Vagina (tissue), 2 donors: ENCODE measurements at regions not wholly inside any gene's neighbourhood (a gene's known extent, or its start where the extent isn't known, plus 50 kb on each side); places are given as distances from the start of the nearest gene placed in this dataset.

Source experiments
- DNase-seq, 2 donors: peaks; one replicate each; pipeline ENCODE4 v3.0.0-alpha.2; 2017; ENCODE audit errors: extremely low spot score in 2 of 2
- H3K27ac ChIP-seq: fragments of 200-600 bp; sonication (generic); one replicate; pipeline ENCODE4 v1.5.1; 2019
- H3K27me3 ChIP-seq: fragments of 200-600 bp; sonication (generic); one replicate; pipeline ENCODE4 v1.5.1; 2019
- H3K36me3 ChIP-seq, 2 donors: fragments of 200-600 bp; sonication (generic); one replicate each; pipeline ENCODE4 v1.5.1; 2017 to 2019
- H3K4me1 ChIP-seq: fragments of 200-600 bp; sonication (generic); one replicate; pipeline ENCODE4 v1.5.1; 2019
- H3K4me3 ChIP-seq, 2 donors: fragments of 200-600 bp; sonication (generic); 1 replicate in 1 of 2; 2 replicates in 1 of 2; pipeline ENCODE4 v1.5.1; 2016 to 2019
- H3K9me3 ChIP-seq: fragments of 200-600 bp; sonication (generic); one replicate; pipeline ENCODE4 v1.5.1; 2019
- POLR2A ChIP-seq, 2 donors: fragments of 450-650 bp; IDR thresholded peaks; one replicate each; pipeline ENCODE4 v1.6.1; 2017; ENCODE audit warnings: antibody characterized with exemption in 2 of 2, mild to moderate bottlenecking in 2 of 2, moderate library complexity in 2 of 2
- POLR2AphosphoS5 ChIP-seq, 2 donors: sonication (generic); formaldehyde crosslinking; IDR thresholded peaks; one replicate each; pipeline ENCODE4 v1.9.0; 2017; ENCODE audit warnings: antibody characterized with exemption in 2 of 2, mild to moderate bottlenecking in 2 of 2, low read depth in 1 of 2; ENCODE audit not compliant: insufficient read depth in 1 of 2
- intact Hi-C: fragments of 100-400 bp; cut with DNase I; formaldehyde crosslinking; loops from one replicate; pipeline ENCODE4 v1.15.1; 2023
- TF ChIP-seq, protein P1 (sequence below), 3 experiments: fragments of 450-650 bp in 2 of 3; fragments of 200-600 bp in 1 of 3; sonication (generic) in 1 of 3; IDR thresholded peaks; one replicate each; pipeline ENCODE4 v1.5.1; 2017 to 2019; ENCODE audit warnings: antibody characterized with exemption in 3 of 3, mild to moderate bottlenecking in 2 of 3, moderate library complexity in 2 of 3

DNA sequence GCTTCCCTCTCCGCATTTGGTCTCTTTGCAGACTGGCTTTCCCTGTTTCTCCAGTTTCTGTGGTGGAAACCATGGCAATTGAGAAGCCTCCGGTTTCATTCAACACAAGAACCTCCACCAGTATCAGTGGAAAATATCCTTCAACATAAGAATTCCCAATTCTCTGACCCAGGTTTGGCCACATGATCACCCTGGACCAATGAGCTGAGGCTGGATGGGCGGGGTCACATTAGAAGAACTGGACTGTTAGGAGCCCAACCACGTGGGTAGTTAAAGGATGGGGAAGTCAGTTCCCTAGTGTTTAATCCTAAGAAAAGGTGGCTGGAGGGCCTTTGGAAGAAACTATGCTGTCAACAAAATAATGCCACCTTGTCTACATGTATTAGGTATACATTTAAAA lies 336.3 kb downstream of the DMRT2 start:
- no peak for DNase-seq
- intact Hi-C loops = no loop called here
- Histone ChIP-seq H3K27ac (no peak overlapping the region), H3K4me1 (no peaks in the 10 kb centered on the region), H3K27me3 (no peaks in the 10 kb centered on the region), H3K36me3 (no peaks in the 10 kb centered on the region), H3K9me3 (no peaks in the 10 kb centered on the region), H3K4me3 (no peak overlapping the region)
- TF ChIP-seq POLR2A (IDR thresholded peaks at IDR 0.05) = no peak
- TF ChIP-seq, protein P1, sequence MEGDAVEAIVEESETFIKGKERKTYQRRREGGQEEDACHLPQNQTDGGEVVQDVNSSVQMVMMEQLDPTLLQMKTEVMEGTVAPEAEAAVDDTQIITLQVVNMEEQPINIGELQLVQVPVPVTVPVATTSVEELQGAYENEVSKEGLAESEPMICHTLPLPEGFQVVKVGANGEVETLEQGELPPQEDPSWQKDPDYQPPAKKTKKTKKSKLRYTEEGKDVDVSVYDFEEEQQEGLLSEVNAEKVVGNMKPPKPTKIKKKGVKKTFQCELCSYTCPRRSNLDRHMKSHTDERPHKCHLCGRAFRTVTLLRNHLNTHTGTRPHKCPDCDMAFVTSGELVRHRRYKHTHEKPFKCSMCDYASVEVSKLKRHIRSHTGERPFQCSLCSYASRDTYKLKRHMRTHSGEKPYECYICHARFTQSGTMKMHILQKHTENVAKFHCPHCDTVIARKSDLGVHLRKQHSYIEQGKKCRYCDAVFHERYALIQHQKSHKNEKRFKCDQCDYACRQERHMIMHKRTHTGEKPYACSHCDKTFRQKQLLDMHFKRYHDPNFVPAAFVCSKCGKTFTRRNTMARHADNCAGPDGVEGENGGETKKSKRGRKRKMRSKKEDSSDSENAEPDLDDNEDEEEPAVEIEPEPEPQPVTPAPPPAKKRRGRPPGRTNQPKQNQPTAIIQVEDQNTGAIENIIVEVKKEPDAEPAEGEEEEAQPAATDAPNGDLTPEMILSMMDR (IDR thresholded peaks at IDR 0.05) = no peak
- TF ChIP-seq POLR2AphosphoS5 (IDR thresholded peaks at IDR 0.05; ENCODE audit: insufficient read depth in 1 of 2, low read depth in 1 of 2) = no peak

DNA sequence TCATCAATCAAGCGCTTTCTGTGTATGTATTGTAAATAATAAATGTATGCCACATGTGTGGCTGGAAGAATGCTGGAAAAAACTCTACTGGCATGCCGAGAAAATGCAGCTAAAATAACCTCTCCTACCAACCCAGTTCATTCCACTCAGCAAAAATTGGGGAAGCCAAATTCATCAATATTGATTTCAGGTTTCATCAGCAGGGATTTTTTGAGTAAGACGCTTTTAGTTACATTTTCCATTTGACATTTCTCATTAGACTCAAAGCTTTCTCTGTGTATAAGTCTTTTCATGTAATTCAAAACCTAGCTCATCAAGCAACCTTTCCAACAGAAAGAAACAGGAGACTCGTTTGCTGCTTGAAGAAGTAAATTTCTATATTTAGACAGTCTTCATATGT lies 338.1 kb downstream of the DMRT2 start:
- Histone ChIP-seq H3K9me3 (no peaks in the 10 kb centered on the region), H3K27ac (no peak overlapping the region), H3K4me1 (no peaks in the 10 kb centered on the region), H3K27me3 (no peaks in the 10 kb centered on the region), H3K36me3 (no peaks in the 10 kb centered on the region), H3K4me3 (no peak overlapping the region)
- no peak for DNase-seq
- no peak for TF ChIP-seq POLR2A (IDR thresholded peaks at IDR 0.05)
- no peak for TF ChIP-seq POLR2AphosphoS5 (IDR thresholded peaks at IDR 0.05; ENCODE audit: insufficient read depth in 1 of 2, low read depth in 1 of 2)
- TF ChIP-seq, protein P1 (IDR thresholded peaks at IDR 0.05) = no peak
- intact Hi-C loops = no loop called here

DNA sequence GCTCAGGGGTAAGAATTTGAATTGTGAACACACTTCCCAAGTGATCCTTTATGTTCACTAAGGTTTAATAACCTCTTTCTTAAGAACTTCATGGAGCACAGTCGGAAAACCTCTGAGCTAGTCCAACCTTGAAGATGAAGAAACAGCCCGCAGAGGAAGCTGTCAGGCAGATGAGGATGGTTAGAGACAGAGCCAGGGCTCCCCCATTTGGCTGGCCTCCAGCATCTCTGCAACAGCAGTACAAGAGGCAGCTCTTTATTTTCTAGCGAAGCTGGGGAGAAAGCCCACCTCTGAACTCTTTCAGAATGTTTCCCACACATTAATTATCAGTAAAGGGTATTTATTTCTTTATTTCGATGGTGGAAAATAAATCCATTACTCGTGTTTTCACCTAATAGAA lies 350.8 kb downstream of the DMRT2 start:
- H3K4me1 ChIP-seq = no peaks in the 10 kb centered on the region
- TF ChIP-seq, protein P1 (IDR thresholded peaks at IDR 0.05) = no peak
- TF ChIP-seq POLR2AphosphoS5 (IDR thresholded peaks at IDR 0.05; ENCODE audit: insufficient read depth in 1 of 2, low read depth in 1 of 2) (no peak), POLR2A (IDR thresholded peaks at IDR 0.05) (no peak)
- H3K36me3 ChIP-seq = no peaks in the 10 kb centered on the region
- H3K27ac ChIP-seq = no peak overlapping the region
- no peak for DNase-seq
- no peak overlapping the region for H3K4me3 ChIP-seq
- H3K27me3 ChIP-seq = no peaks in the 10 kb centered on the region
- H3K9me3 ChIP-seq = no peaks in the 10 kb centered on the region
- intact Hi-C loops = no loop called here

DNA sequence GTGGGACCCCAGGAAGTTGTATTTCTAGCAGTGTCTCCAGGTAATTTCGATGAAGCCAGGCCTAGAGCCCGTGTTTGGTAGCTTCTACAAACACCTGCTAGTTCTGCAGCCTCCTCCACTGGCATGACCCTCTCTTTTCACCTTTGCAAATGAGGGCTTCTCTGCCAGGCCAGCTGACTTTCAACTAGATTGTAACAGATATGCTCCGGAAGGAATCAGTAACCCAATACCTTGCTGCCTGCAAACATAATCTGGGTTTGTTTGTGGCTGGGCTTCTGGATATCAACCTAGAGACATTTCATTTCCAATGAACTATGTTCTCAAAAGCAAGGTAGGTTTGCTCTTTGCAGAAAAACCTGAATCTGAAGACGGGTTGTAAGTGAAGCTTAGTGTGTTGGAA lies 354.8 kb downstream of the DMRT2 start:
- intact Hi-C loops = no loop called here
- no peak overlapping the region for H3K4me3 ChIP-seq
- no peaks in the 10 kb centered on the region for H3K36me3 ChIP-seq
- H3K9me3 ChIP-seq = no peaks in the 10 kb centered on the region
- no peak for TF ChIP-seq POLR2AphosphoS5 (IDR thresholded peaks at IDR 0.05; ENCODE audit: insufficient read depth in 1 of 2, low read depth in 1 of 2)
- TF ChIP-seq, protein P1 (IDR thresholded peaks at IDR 0.05) = no peak
- no peak for TF ChIP-seq POLR2A (IDR thresholded peaks at IDR 0.05)
- no peaks in the 10 kb centered on the region for H3K27me3 ChIP-seq
- no peak for DNase-seq
- H3K27ac ChIP-seq = no peak overlapping the region
- H3K4me1 ChIP-seq = no peaks in the 10 kb centered on the region

DNA sequence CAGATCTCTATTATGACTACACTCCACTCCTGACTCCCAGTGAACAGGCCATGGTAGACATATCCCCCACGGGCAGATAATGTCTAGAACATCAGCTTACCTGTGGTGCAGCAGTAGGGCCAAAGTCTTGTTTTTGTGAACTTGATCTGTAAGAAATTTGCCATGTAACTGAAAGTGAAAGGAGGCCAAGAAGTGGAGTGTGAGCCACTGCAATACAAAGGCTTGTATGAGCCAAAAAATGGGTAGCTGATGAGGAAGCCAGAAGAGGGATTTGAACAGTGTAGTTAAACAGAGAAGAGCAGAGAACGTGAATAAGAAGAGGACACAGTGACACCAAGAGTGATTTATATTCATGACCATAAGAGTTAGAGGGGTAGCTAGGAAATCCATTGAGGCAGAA lies 361.7 kb downstream of the DMRT2 start:
- no peaks in the 10 kb centered on the region for H3K9me3 ChIP-seq
- H3K4me1 ChIP-seq = no peaks in the 10 kb centered on the region
- TF ChIP-seq, protein P1 (IDR thresholded peaks at IDR 0.05) = no peak
- TF ChIP-seq POLR2A (IDR thresholded peaks at IDR 0.05) (no peak), POLR2AphosphoS5 (IDR thresholded peaks at IDR 0.05; ENCODE audit: insufficient read depth in 1 of 2, low read depth in 1 of 2) (no peak)
- H3K27ac ChIP-seq = no peak overlapping the region
- no peaks in the 10 kb centered on the region for H3K36me3 ChIP-seq
- DNase-seq = no peak
- intact Hi-C loops = no loop called here
- H3K4me3 ChIP-seq = no peak overlapping the region
- no peaks in the 10 kb centered on the region for H3K27me3 ChIP-seq
